ENCODE measurements at regions not wholly inside any gene's neighbourhood (a gene's known extent, or its start where the extent isn't known, plus 50 kb on each side); places are given as distances from the start of the nearest gene placed in this dataset.

- peak; percentile 17 for DNase-seq (ENCODE audit: low read depth)
Measured at GRCh38 chr20:40232756-40233155, 456.3 kb downstream of the MAFB start.

GRCh38 chr20:40232273-40232672 lies 456.8 kb downstream of the MAFB start:
- DNase-seq (ENCODE audit: low read depth) = no peak

- DNase-seq (ENCODE audit: low read depth) = no peak
Measured at GRCh38 chr20:40230486-40230885, 458.6 kb downstream of the MAFB start.

GRCh38 chr20:40225596-40225995 lies 463.4 kb downstream of the MAFB start:
- no peak for DNase-seq (ENCODE audit: low read depth)

GRCh38 chr20:40223810-40224209 lies 465.2 kb downstream of the MAFB start:
- DNase-seq (ENCODE audit: low read depth) = no peak

GRCh38 chr20:40218971-40219370 lies 470.1 kb downstream of the MAFB start:
- no peak for DNase-seq (ENCODE audit: low read depth)

- DNase-seq (ENCODE audit: low read depth) = no peak
Measured at GRCh38 chr20:40218316-40218969, 470.6 kb downstream of the MAFB start.

- no peak for DNase-seq (ENCODE audit: low read depth)
Measured at GRCh38 chr20:40207655-40208054, 481.4 kb downstream of the MAFB start.

GRCh38 chr20:40205971-40206370 lies 483.1 kb downstream of the MAFB start:
- no peak for DNase-seq (ENCODE audit: low read depth)

- DNase-seq (ENCODE audit: low read depth) = no peak
Measured at GRCh38 chr20:40203032-40203431, 486.0 kb downstream of the MAFB start.

- DNase-seq (ENCODE audit: low read depth) = no peak
Measured at GRCh38 chr20:40197691-40198090, 491.3 kb downstream of the MAFB start.

GRCh38 chr20:40196846-40197436 lies 492.1 kb downstream of the MAFB start:
- DNase-seq (ENCODE audit: low read depth) = no peak

GRCh38 chr20:40195742-40196141 lies 493.3 kb downstream of the MAFB start:
- DNase-seq (ENCODE audit: low read depth) = no peak

GRCh38 chr20:40192529-40192928 lies 496.5 kb downstream of the MAFB start:
- DNase-seq (ENCODE audit: low read depth) = no peak

- peak; percentile 72 for DNase-seq (ENCODE audit: low read depth)
Measured at GRCh38 chr20:40192081-40192480, 497.0 kb downstream of the MAFB start.

- DNase-seq (ENCODE audit: low read depth) = no peak
Measured at GRCh38 chr20:40191573-40191972, 497.5 kb downstream of the MAFB start.

GRCh38 chr20:40189621-40190020 lies 499.4 kb downstream of the MAFB start:
- peak; percentile 32 for DNase-seq (ENCODE audit: low read depth)

GRCh38 chr20:40188319-40188718 lies 500.7 kb downstream of the MAFB start:
- DNase-seq (ENCODE audit: low read depth) = no peak

GRCh38 chr20:40186826-40187225 lies 502.2 kb downstream of the MAFB start:
- no peak for DNase-seq (ENCODE audit: low read depth)

GRCh38 chr20:40181676-40182075 lies 507.4 kb downstream of the MAFB start:
- no peak for DNase-seq (ENCODE audit: low read depth)

- no peak for DNase-seq (ENCODE audit: low read depth)
Measured at GRCh38 chr20:40176098-40176841, 512.8 kb downstream of the MAFB start.

GRCh38 chr20:40175296-40175695 lies 513.7 kb downstream of the MAFB start:
- no peak for DNase-seq (ENCODE audit: low read depth)

GRCh38 chr20:40173872-40174271 lies 515.2 kb downstream of the MAFB start:
- peak; percentile 41 for DNase-seq (ENCODE audit: low read depth)
